Stimulated activated effector memory CD8-positive, alpha-beta T cell treated with anti-CD3 and anti-CD28 coated beads, Interleukin-12 subunit alpha, Interleukin-12 subunit beta, amount 100 ng/mL, for 72 hours (primary cell): ENCODE measurements at regions not wholly inside any gene's neighbourhood (a gene's known extent, or its start where the extent isn't known, plus 50 kb on each side); places are given as distances from the start of the nearest gene placed in this dataset.

Source experiments
- ATAC-seq: fragments of 150-1000 bp; cut with Tn5 transposase; 2 replicates; pipeline ENCODE4 v1.10.0; 2021
- DNase-seq, 2 donors: peaks; one replicate each; pipeline ENCODE4 v3.0.0; 2021 to 2022; ENCODE audit warnings: low spot score in 2 of 2
- H3K27ac Mint-ChIP-seq: one replicate; pipeline ENCODE4 v1.8.0; 2022; ENCODE audit warnings: mild to moderate bottlenecking, mixed read lengths
- H3K36me3 Mint-ChIP-seq: one replicate; pipeline ENCODE4 v1.8.0; 2022; ENCODE audit warnings: mild to moderate bottlenecking, mixed read lengths
- H3K4me1 Mint-ChIP-seq: one replicate; pipeline ENCODE4 v1.8.0; 2022; ENCODE audit warnings: mixed read lengths
- H3K4me3 Mint-ChIP-seq: one replicate; pipeline ENCODE4 v1.8.0; 2022; ENCODE audit warnings: mild to moderate bottlenecking, mixed read lengths
- H3K9me3 Mint-ChIP-seq: one replicate; pipeline ENCODE4 v1.8.0; 2022; ENCODE audit warnings: mixed read lengths

DNA sequence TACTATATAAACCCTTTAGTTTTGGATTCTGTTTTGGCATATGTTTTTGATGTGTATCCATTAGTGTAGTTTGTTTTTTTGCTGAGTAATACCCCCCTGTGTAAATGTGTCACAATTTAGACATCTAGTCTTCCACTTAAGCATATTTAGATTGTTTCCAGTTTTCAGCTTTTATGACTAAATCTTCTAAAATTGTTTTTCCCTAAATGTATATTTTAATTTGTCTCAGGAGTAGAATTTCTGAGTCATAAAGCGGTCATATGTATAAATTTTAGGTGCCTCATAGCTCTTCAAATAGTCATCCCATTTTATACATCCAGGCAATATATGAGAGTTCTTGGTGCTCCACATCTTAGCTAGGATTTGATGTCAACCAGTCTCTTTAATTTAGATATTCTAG, 1348.0 kb downstream of the MRPL39 start:
- Mint-ChIP-seq H3K36me3 (peaks cover 6% of the 10 kb centered on the region), H3K4me1 (no peaks in the 10 kb centered on the region), H3K9me3 (peaks cover 12% of the 10 kb centered on the region), H3K27ac (no peak overlapping the region), H3K4me3 (no peak overlapping the region)
- DNase-seq (no peak), ATAC-seq (no peak)

DNA sequence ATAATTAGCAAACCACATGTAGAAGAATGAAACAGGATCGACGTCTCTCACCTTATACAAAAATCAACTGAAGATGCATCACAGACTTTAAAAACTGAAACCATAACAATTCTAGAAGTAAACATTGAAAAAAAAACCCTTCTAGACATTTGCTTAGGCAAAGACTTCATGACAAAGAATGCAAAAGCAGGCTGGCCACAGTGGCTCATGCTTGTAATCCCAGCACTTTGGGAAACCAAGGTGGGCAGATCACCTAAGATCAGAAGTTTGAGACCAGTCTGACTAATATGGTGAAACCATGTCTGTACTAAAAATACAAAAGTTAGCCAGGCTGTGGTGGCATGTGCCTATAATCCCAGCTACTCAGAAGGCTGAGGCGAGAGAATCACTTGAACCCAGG, 1351.7 kb downstream of the MRPL39 start:
- ATAC-seq: no peak
- Mint-ChIP-seq H3K9me3 (peaks cover 12% of the 10 kb centered on the region), H3K4me3 (no peak overlapping the region), H3K36me3 (peaks cover 6% of the 10 kb centered on the region), H3K27ac (no peak overlapping the region), H3K4me1 (no peaks in the 10 kb centered on the region)
- DNase-seq: no peak

DNA sequence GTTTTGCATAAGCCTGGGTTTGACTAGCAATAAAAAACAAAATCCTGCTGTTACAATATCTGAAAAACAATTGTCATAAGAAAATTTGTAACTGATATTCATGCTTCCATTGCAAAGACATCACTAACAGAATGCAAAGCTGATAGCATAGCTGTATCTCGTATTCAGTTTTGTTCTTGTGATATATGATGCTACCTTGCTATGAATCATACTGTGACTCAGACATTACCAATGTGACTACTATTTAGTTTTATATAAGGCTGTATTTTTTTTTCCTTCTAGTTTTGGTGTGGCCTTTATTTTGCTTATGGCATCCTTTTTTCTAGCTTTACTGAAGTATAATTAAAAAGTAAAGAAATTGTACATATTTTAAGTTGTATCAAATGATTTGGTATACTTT, 1381.8 kb downstream of the MRPL39 start:
- H3K4me3 Mint-ChIP-seq: no peak overlapping the region
- H3K9me3 Mint-ChIP-seq: peaks cover 2% of the 10 kb centered on the region
- ATAC-seq: no peak
- no peak overlapping the region for H3K27ac Mint-ChIP-seq
- H3K4me1 Mint-ChIP-seq: no peaks in the 10 kb centered on the region
- DNase-seq: no peak
- no peaks in the 10 kb centered on the region for H3K36me3 Mint-ChIP-seq

DNA sequence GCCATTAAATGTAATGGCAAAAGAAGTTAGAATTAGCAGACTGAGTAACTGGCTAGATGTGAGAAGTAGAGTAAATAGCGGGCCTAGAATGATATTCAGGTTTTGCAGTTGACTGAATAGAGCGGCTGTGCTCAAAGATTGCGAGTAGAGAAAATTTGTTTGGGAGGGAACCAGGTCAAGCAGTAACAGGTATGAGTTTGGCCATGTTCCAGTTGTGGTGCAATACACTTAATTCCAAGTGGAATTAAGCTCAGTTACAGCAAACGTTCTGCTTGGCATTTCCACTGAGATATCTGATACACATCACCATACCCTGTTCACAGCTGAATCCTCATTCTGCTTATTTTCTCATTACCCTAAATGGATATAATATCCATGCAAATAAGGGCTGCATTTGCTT, 1382.9 kb downstream of the MRPL39 start:
- Mint-ChIP-seq H3K27ac (no peak overlapping the region), H3K36me3 (no peaks in the 10 kb centered on the region), H3K9me3 (peaks cover 2% of the 10 kb centered on the region), H3K4me1 (no peaks in the 10 kb centered on the region), H3K4me3 (no peak overlapping the region)
- ATAC-seq: no peak
- no peak for DNase-seq

DNA sequence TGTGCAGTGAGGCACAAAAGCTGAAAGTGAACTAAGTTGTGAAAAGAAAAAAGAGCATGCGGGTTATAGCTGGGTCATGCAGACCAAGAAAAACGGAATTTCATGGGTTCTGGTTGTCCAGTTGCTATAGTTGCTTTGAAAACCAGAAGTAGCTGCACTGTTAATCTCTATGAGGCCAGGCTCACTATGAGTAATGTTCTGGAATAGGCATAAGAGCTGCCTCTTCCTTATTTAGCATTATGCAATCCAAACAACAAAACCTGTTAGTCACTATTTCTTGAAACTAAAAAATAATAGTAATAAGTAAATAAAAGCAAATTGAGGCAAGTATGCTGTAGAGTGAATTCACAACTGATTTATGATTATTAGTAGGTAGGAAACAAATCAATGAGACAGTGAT, 1383.7 kb downstream of the MRPL39 start:
- Mint-ChIP-seq H3K36me3 (no peaks in the 10 kb centered on the region), H3K27ac (no peak overlapping the region), H3K9me3 (peaks cover 2% of the 10 kb centered on the region), H3K4me3 (no peak overlapping the region), H3K4me1 (no peaks in the 10 kb centered on the region)
- ATAC-seq (no peak), DNase-seq (no peak)

DNA sequence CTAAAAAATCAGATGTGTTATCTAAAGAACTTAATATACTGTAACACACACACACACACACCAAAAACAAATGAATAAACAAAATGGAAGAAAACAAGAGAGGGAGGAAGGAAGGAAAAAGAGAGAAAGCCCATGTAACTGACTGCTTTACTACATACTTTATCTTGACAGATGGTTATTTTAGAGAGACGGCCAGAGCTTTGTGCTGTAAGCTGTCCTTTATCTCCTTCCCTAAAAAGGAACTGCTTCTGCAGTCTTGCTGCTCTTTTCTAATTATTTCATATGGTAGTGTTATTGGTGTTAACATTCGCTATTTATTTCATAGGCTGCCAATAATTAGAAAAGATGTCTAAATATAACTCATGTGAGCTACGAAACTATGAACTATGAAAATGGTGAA, 1384.6 kb downstream of the MRPL39 start:
- DNase-seq (no peak), ATAC-seq (no peak)
- no peak overlapping the region for H3K27ac Mint-ChIP-seq
- H3K9me3 Mint-ChIP-seq: peaks cover 4% of the 10 kb centered on the region
- H3K36me3 Mint-ChIP-seq: no peaks in the 10 kb centered on the region
- H3K4me1 Mint-ChIP-seq: no peaks in the 10 kb centered on the region
- H3K4me3 Mint-ChIP-seq: no peak overlapping the region

DNA sequence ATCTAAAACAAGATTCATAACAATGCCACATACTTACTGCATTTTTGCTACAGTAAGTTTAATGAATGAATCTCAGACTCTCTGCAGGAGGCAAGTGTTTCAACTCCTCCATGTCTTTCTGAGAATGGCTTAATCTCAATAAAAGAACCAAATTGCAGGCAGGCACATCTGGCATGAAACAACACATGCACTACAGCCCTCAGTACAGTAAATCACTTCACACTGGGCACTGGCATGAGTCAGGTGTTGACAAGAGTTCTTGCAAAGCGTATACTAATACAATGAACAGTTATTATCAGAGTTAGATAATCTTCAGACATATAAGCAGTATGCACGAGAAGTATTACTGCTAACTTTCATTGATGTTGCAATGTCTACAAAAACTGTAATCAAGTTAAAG, 1386.8 kb downstream of the MRPL39 start:
- H3K9me3 Mint-ChIP-seq: peaks cover 8% of the 10 kb centered on the region
- H3K4me1 Mint-ChIP-seq: no peaks in the 10 kb centered on the region

DNA sequence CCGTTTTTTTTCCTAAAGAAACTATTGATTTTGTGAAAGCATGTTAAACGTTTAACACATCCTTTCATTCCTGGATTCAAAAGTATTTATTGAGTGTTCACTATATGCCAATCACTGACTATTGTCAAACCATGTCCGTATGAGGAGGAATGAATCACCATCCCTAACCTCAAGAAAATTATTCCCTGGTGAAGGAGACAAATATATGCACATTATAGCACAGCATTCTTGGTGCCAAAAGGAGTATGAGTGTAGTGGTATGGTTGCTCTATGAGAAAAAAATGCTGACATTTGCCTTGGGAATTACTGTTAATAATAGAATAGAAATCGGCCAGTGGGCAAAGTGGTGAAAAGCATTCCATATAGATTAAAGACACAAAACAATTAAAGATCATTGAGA, 1390.1 kb downstream of the MRPL39 start:
- Mint-ChIP-seq H3K36me3 (no peaks in the 10 kb centered on the region), H3K4me3 (no peak overlapping the region), H3K27ac (no peak overlapping the region), H3K4me1 (no peaks in the 10 kb centered on the region), H3K9me3 (peaks cover 13% of the 10 kb centered on the region)
- DNase-seq: no peak
- no peak for ATAC-seq

More for the DNA sequence above, 1386.8 kb downstream of the MRPL39 start:
- ATAC-seq: no peak
- Mint-ChIP-seq H3K4me3 (no peak overlapping the region), H3K27ac (no peak overlapping the region), H3K36me3 (no peaks in the 10 kb centered on the region)
- no peak for DNase-seq

DNA sequence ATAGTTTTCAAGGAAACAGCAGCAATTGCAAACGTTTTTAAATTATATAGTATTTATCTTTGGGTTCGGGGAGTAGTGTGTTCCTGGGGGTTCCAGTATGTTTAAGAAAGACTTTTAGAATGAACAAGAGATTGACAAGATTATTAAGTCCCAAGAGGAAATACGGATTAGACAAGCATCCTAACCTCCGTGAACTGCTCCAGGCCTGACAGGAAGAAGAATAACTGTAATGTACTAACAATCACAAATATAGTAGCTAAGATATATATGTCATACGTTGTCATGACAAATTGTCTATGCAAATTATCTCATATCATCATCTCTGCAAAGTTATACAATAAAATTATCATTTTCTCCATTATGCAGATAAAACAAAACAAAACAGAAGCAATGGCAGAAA, 1397.2 kb downstream of the MRPL39 start:
- no peak overlapping the region for H3K27ac Mint-ChIP-seq
- no peak overlapping the region for H3K4me3 Mint-ChIP-seq
- peaks cover 26% of the 10 kb centered on the region for H3K9me3 Mint-ChIP-seq
- DNase-seq (no peak), ATAC-seq (no peak)
- H3K36me3 Mint-ChIP-seq: no peaks in the 10 kb centered on the region
- H3K4me1 Mint-ChIP-seq: no peaks in the 10 kb centered on the region

DNA sequence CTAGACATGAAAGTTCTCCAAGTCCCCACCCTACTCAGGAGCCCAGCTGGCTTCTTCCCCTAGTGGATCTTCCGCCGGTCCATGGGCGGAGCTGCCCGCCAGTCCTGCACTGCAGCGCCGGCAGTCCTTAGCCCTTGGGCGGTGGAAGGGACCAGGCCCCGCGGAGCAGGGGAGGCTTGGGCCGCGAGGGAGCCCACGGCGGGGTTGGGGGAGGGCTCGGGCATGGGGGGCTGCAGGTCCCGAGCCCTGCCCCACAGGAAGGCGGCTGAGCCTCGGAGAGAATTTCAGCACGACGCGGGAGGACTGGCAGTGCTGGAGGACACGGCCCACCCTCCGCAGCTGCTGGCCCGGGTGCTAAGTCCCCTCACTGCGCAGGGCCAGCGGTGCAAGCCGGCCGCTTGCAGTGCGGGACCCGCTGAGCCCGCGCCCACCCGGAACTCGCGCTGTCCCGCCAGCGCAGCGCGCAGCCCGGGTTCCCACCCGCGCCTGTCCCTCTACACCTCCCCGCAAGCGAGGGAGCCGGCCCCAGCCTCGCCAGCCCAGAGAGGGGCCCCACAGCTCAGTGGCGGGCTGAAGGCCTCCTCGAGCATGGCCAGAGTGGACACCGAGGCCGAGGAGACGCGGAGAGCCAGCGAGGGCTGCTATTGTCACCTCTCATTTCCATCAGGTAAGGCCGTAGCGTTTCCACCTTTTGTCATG, 1398.6 kb downstream of the MRPL39 start:
- peaks cover 23% of the 10 kb centered on the region for H3K9me3 Mint-ChIP-seq
- no peak for ATAC-seq
- H3K27ac Mint-ChIP-seq: no peak overlapping the region
- DNase-seq: no peak
- no peaks in the 10 kb centered on the region for H3K4me1 Mint-ChIP-seq
- H3K4me3 Mint-ChIP-seq: no peak overlapping the region
- no peaks in the 10 kb centered on the region for H3K36me3 Mint-ChIP-seq

DNA sequence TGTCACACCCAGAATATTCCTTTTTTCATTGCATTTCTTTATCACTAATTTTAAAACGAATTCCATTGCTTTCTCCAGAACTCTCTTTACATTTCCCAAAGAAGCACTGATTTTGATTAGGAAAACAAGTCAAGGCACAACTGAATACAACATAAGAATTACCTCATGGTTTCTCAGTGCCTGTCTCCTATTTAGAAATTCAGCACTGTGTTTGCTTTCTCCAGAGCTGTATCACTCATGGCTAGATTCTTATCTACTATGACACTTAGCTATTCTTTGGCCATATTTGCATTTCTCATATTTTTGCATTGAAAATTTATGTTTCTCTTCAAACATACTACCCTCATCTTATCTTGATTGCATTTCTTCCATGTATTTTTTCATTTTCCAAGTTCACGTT, 1402.0 kb downstream of the MRPL39 start:
- Mint-ChIP-seq H3K36me3 (no peaks in the 10 kb centered on the region), H3K9me3 (peaks cover 18% of the 10 kb centered on the region), H3K27ac (no peak overlapping the region), H3K4me3 (no peak overlapping the region), H3K4me1 (no peaks in the 10 kb centered on the region)
- DNase-seq (no peak), ATAC-seq (no peak)

DNA sequence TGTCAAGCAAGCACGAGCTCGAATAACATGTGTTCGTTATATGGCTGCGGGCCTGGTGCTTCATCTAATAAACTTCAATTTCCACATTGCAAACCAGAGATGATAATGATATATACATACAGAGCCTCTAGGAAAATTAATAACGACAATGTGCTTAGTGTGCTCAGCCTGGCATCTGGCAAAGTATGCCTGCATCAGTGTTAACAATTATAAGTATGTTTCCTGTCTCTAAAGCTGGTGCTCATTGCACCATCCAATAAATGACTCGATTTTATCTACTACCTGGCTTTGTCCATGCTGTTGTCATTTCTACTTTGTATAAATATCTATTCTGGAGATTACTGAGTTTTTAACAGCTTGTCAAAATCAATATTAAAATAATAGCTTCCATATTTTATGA, 1402.6 kb downstream of the MRPL39 start:
- Mint-ChIP-seq H3K36me3 (no peaks in the 10 kb centered on the region), H3K9me3 (peaks cover 14% of the 10 kb centered on the region), H3K4me3 (no peak overlapping the region), H3K27ac (no peak overlapping the region), H3K4me1 (no peaks in the 10 kb centered on the region)
- no peak for DNase-seq
- ATAC-seq: no peak

DNA sequence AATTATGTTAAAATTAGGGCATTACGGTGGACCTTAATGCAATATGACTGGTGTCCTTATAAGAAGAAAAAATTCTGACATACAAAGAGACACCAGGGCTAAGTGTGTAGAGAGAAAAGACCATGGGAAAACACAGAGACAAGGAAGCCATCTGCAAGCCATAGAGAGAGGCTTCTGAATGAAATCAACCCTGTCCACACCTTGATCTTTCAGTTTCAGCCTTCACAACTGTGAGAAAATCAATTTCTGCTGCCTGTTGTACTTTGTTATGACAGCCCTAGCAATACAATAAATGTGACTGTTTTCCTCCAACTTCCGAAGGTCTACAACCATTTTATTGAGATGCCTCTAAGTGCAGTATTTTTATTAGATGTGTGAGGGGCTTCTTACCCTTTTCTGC, 1407.2 kb downstream of the MRPL39 start:
- Mint-ChIP-seq H3K36me3 (peaks cover 6% of the 10 kb centered on the region), H3K27ac (no peak overlapping the region), H3K4me1 (no peaks in the 10 kb centered on the region), H3K9me3 (peaks cover 11% of the 10 kb centered on the region), H3K4me3 (no peak overlapping the region)
- DNase-seq (no peak), ATAC-seq (no peak)

DNA sequence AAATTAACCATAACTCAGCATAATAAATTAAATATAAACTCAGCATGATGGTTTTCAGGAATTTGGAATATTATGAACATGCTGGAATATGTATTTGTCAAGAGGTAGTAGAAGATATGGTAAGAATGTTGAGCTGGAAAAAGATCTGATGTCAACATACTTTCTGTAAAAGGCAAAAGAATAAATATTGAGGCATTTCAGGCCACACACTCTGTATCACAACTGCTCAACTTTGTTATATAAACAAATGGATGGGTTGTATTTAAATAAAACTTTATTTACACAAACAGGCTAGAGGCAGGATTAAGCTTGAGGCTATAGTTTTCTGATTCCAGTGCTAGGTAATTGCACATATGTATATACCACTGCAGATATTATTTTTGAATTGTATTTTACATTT, 1409.4 kb downstream of the MRPL39 start:
- no peak for ATAC-seq
- H3K27ac Mint-ChIP-seq: no peak overlapping the region

DNA sequence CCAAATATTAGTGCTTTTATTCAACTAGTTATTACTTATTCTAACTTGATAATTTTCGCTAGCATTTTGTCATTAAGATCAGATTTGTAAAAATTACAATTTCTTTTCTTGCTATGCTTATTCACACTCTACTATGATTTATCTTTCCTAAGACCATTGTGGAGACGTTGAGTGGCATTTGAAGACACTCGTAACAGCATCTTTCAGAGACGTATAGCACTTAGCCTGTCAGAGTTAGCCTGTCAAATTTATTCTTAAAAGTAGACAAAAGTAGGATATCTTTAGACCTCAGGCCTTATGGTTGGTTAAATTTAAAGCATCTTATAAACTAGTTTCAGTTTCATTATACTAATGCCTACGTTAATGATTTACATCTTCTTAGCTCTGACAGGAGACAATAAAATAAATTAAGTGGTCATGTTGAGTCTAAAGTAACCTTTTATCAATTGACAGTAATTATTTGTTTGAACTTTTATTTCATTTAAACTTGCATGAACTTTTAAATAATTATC, 1410.1 kb downstream of the MRPL39 start:
- ATAC-seq (no peak), DNase-seq (no peak)
- Mint-ChIP-seq H3K9me3 (peaks cover 16% of the 10 kb centered on the region), H3K4me3 (no peak overlapping the region), H3K4me1 (no peaks in the 10 kb centered on the region), H3K36me3 (peaks cover 6% of the 10 kb centered on the region), H3K27ac (no peak overlapping the region)

More for the DNA sequence above, 1409.4 kb downstream of the MRPL39 start:
- Mint-ChIP-seq H3K9me3 (peaks cover 14% of the 10 kb centered on the region), H3K4me3 (no peak overlapping the region), H3K4me1 (no peaks in the 10 kb centered on the region), H3K36me3 (peaks cover 6% of the 10 kb centered on the region)
- DNase-seq: no peak

DNA sequence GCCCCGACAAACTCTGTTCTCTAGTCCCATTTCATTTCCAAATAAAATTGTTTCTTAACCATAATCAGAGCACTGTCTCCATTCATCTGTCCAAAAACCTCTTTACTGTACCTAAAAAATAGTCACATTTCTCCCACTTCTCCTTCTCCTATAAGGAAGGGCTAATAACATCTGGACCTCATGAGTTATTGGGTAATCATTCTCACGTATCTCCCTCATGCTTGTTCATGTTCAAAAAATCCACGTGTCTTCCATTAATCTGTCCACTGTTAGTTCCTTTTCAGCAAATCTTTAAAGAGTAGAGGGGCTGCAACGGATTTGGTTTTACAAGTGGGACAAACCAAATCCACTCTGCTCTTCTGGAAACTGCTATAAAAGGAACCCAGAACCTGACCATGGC, 1418.8 kb downstream of the MRPL39 start:
- DNase-seq (no peak), ATAC-seq (no peak)
- H3K9me3 Mint-ChIP-seq: peaks cover 9% of the 10 kb centered on the region
- H3K27ac Mint-ChIP-seq: no peak overlapping the region
- H3K36me3 Mint-ChIP-seq: no peaks in the 10 kb centered on the region
- no peak overlapping the region for H3K4me3 Mint-ChIP-seq
- H3K4me1 Mint-ChIP-seq: no peaks in the 10 kb centered on the region

DNA sequence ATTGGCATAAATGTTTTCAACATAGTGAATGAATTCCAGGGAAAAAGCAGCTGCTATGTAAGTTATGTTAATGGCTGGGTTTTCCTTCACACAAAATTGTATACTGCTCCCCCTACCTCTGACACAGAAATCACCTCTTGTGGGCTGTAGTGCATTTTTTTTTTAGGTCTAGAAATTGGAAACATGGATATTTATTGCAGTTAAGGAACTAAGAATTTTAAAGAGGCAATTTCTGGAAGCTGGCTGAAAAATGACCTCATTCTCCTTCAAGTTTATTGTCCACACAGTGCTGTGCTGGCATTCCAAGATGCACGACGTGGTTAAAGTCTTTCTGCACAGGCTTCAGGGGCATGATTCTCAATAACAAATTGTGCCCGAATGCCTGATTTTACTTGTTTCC, 1424.2 kb downstream of the MRPL39 start:
- Mint-ChIP-seq H3K36me3 (no peaks in the 10 kb centered on the region), H3K4me1 (no peaks in the 10 kb centered on the region), H3K4me3 (no peak overlapping the region), H3K9me3 (peaks cover 6% of the 10 kb centered on the region), H3K27ac (no peak overlapping the region)
- ATAC-seq (no peak), DNase-seq (no peak)
